ENCODE measurements at regions not wholly inside any gene's neighbourhood (a gene's known extent, or its start where the extent isn't known, plus 50 kb on each side); places are given as distances from the start of the nearest gene placed in this dataset.
A peak's percentile ranks its signal among the peaks of the same experiment; 100 is the strongest.
"Not testable (repeated sequence)": the region's sequence is repeated elsewhere in the genome, so short reads cannot be mapped to it uniquely, and the experiment has no call there.

DNA sequence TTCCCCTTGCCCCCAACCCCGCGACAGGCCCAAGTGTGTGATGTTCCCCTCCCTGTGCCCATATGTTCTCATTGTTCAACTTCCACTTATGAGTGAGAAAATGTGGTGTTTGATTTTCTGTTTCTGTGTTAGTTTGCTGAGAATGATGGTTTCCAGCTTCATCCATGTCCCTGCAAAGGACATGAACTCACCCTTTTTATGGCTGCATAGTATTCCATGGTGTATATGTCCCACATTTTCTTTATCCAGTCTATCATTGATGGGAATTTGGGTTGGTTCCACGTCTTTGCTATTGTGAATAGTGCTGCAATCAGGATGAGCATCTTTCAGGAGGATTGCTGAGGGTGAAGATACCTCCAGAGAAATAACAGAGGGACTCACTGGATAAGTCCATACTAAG, 91.3 kb upstream of the COG2 start:
- not testable (repeated sequence) for H3K9me3 Mint-ChIP-seq; H3K4me1 Mint-ChIP-seq; ATAC-seq (replicated peaks; ENCODE audit: extremely low read depth, poor library complexity, severe bottlenecking); H3K27ac Mint-ChIP-seq (ENCODE audit: low read depth); H3K4me3 Mint-ChIP-seq; DNase-seq (ENCODE audit: low spot score in 2 of 2); H3K36me3 Mint-ChIP-seq (ENCODE audit: insufficient read depth)
- H3K27me3 Mint-ChIP-seq = peaks cover 44% of the 10 kb centered on the region

DNA sequence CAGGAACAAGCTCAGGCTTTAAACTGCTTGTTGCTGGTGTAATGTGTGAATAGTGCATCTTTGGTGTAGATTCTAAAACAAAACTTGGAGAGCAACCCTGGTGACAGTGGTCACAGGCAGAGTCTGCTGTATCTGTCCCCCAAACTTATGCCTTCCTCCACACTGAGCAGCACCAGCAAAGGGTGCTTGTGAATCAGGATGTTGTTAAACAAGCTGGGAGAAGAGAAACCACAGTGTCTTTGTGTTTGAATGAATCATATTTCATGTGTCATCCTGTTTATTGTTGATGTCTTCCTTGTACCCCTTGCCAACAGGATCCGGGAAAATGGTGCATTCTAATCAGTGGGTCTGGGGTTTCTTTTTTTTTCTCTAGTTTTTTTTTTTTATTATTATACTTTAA, 91.9 kb upstream of the COG2 start:
- Mint-ChIP-seq H3K36me3 (ENCODE audit: insufficient read depth) (no peaks in the 10 kb centered on the region), H3K9me3 (no peaks in the 10 kb centered on the region), H3K27me3 (peaks cover 38% of the 10 kb centered on the region), H3K4me1 (no peaks in the 10 kb centered on the region), H3K4me3 (no peak overlapping the region), H3K27ac (ENCODE audit: low read depth) (no peak overlapping the region)
- no peak for DNase-seq (ENCODE audit: low spot score in 2 of 2)
- ATAC-seq (replicated peaks; ENCODE audit: extremely low read depth, poor library complexity, severe bottlenecking) = no peak

DNA sequence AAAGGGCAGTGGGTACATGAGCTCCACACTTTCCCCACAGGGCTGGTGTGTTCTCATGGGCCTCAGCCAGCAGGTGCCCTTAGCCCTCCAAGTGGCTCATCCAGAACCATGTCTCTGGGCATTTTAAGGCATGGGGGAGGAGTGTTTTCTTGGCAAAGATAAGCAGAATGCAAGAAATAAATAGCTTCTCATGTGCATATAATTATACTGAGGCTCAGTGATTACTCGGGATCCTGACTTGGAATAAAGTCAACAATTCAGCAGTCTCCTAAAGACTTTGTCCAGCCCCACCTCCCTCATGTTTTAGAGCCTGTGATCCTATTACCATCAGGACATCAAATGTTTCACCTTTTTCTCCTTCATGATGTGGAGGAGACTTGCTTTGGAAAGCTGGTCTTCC, 92.7 kb upstream of the COG2 start:
- no peaks in the 10 kb centered on the region for H3K36me3 Mint-ChIP-seq (ENCODE audit: insufficient read depth)
- H3K27me3 Mint-ChIP-seq = peaks cover 37% of the 10 kb centered on the region
- H3K4me3 Mint-ChIP-seq = no peak overlapping the region
- H3K4me1 Mint-ChIP-seq = no peaks in the 10 kb centered on the region
- H3K27ac Mint-ChIP-seq (ENCODE audit: low read depth) = no peak overlapping the region
- no peaks in the 10 kb centered on the region for H3K9me3 Mint-ChIP-seq
- no peak for ATAC-seq (replicated peaks; ENCODE audit: extremely low read depth, poor library complexity, severe bottlenecking)
- no peak for DNase-seq (ENCODE audit: low spot score in 2 of 2)

DNA sequence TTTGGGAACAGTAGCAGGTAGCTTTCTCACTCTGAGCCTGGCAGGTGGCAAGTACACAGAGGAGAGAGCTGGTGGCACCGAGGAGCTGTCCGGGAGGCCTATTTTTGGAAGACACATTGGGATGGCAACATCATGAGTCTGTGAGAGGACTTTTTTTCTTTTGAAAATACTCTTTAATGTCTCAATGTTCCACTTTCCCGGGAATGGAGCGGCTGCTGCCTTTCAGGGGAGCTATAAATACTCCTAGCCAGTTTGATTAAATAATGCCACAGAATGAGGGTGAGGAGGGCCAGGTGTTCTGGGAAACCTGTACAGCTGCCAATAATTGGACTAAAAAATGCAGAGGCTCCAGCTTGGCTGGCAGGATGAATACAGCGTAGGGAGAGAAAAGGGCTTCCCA, 93.3 kb upstream of the COG2 start:
- DNase-seq (ENCODE audit: low spot score in 2 of 2) (no peak), ATAC-seq (replicated peaks; ENCODE audit: extremely low read depth, poor library complexity, severe bottlenecking) (no peak)
- no peaks in the 10 kb centered on the region for H3K9me3 Mint-ChIP-seq
- H3K4me3 Mint-ChIP-seq = no peak overlapping the region
- H3K4me1 Mint-ChIP-seq = no peaks in the 10 kb centered on the region
- no peak overlapping the region for H3K27ac Mint-ChIP-seq (ENCODE audit: low read depth)
- no peaks in the 10 kb centered on the region for H3K36me3 Mint-ChIP-seq (ENCODE audit: insufficient read depth)
- H3K27me3 Mint-ChIP-seq = peaks cover 34% of the 10 kb centered on the region

DNA sequence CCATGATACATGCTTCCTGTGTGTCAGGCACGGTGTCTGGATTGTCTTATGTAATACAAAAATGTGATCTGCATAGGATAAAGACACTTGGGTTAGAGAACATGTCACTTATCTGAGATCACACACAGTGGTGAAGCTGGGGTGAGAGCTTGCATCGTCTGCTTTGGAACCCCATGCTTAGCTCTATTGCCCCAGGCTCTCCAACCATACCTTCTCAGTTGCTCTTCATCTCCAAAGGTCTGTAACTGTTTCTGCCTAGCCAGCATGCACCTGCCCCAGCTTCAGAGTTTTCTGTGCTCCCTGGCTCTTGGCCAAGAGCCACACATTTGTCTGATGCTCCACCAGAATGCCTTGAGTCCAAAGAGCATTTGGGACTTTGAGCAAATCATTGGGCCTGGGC, 93.9 kb upstream of the COG2 start:
- DNase-seq (ENCODE audit: low spot score in 2 of 2) (no peak), ATAC-seq (replicated peaks; ENCODE audit: extremely low read depth, poor library complexity, severe bottlenecking) (no peak)
- no peak overlapping the region for H3K27ac Mint-ChIP-seq (ENCODE audit: low read depth)
- no peaks in the 10 kb centered on the region for H3K9me3 Mint-ChIP-seq
- H3K36me3 Mint-ChIP-seq (ENCODE audit: insufficient read depth) = no peaks in the 10 kb centered on the region
- H3K4me3 Mint-ChIP-seq = no peak overlapping the region
- H3K27me3 Mint-ChIP-seq = peaks cover 28% of the 10 kb centered on the region
- no peaks in the 10 kb centered on the region for H3K4me1 Mint-ChIP-seq

DNA sequence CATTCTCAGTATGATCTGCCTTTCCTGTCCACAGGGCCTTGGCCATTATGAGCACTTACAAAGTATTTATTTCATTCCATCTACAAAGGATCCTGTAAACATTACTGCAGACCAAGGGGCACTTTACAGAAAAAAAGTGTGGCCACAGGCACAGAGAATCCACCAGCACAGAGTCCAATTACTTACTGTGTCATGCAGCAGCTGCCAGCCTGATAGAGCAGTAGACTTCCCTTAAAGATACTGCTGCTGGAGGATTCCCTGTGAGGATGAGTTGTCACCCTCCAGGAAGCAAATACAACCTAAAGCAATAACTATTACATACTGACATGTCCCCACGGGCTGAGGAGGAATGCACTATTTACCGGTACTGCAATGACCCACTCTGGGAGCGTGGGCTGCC, 97.1 kb upstream of the COG2 start:
- H3K36me3 Mint-ChIP-seq (ENCODE audit: insufficient read depth) = no peaks in the 10 kb centered on the region
- peaks cover 9% of the 10 kb centered on the region for H3K27me3 Mint-ChIP-seq
- H3K9me3 Mint-ChIP-seq = no peaks in the 10 kb centered on the region
- ATAC-seq (replicated peaks; ENCODE audit: extremely low read depth, poor library complexity, severe bottlenecking) = no peak
- H3K4me1 Mint-ChIP-seq = no peaks in the 10 kb centered on the region
- H3K27ac Mint-ChIP-seq (ENCODE audit: low read depth) = no peak overlapping the region
- no peak overlapping the region for H3K4me3 Mint-ChIP-seq
- no peak for DNase-seq (ENCODE audit: low spot score in 2 of 2)

DNA sequence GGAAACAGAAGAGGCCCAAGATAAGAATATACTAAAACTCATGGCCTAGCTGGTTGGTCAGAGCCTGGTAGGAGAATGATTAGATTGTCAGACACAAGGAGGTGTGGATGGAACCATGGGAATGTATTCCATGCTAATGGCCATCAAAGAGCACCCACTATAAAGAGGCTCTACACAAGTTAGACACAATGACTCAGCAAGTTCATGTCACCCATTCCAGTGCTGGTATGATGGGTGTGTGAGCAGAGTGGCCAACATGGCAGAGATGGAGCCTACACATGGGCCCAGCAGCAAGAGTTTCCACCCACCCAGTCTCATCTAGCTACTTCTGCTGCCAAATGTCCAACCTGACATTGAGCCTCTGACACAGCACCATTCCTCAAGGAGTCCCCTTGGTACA, 97.5 kb upstream of the COG2 start:
- Mint-ChIP-seq H3K9me3 (no peaks in the 10 kb centered on the region), H3K36me3 (ENCODE audit: insufficient read depth) (no peaks in the 10 kb centered on the region), H3K4me3 (no peak overlapping the region), H3K27me3 (peaks cover 10% of the 10 kb centered on the region), H3K4me1 (no peaks in the 10 kb centered on the region), H3K27ac (ENCODE audit: low read depth) (no peak overlapping the region)
- no peak for DNase-seq (ENCODE audit: low spot score in 2 of 2)
- no peak for ATAC-seq (replicated peaks; ENCODE audit: extremely low read depth, poor library complexity, severe bottlenecking)

DNA sequence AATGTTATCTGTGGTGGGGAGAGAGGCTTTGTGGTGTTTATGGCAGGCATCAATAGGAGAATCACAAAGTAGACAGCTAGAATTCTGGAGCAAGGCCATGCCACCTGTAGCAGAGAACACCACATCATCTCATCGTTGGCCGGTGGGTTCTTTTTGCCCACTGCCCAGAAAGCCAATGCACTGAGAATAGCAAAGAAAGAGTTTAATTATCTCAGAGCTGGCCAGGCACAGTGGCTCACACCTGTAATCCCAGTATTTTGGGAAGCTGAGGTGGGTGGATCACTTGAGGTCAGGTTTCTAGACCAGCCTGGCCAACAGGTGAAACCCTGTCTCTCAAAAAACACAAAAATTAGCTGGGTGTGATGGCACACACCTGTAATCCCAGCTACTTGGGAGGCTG, 99.2 kb upstream of the COG2 start:
- peaks cover 18% of the 10 kb centered on the region for H3K27me3 Mint-ChIP-seq
- no peaks in the 10 kb centered on the region for H3K4me1 Mint-ChIP-seq
- no peak overlapping the region for H3K4me3 Mint-ChIP-seq
- H3K36me3 Mint-ChIP-seq (ENCODE audit: insufficient read depth) = no peaks in the 10 kb centered on the region
- ATAC-seq (replicated peaks; ENCODE audit: extremely low read depth, poor library complexity, severe bottlenecking) (no peak), DNase-seq (ENCODE audit: low spot score in 2 of 2) (no peak)
- H3K27ac Mint-ChIP-seq (ENCODE audit: low read depth) = no peak overlapping the region
- H3K9me3 Mint-ChIP-seq = no peaks in the 10 kb centered on the region

DNA sequence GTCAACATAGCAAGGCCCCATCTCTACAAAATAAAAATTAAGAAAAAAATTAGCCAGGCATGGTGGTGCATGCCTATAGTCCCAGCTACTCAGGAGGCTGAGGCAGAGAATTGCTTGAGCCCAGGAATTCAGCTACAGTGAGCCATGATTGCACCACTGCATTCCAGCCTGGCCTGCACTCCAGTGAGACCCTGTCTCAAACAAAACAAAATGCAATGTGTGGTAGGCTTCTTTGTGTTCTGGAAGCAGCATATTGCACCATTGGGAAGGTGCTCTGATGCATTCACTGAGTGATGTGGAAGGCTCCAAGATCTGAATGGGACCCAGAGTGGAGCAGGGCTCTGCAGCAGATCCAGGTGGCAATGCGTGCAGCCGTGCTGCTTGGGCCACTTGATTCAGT, 99.6 kb upstream of the COG2 start:
- Mint-ChIP-seq H3K9me3 (no peaks in the 10 kb centered on the region), H3K4me1 (no peaks in the 10 kb centered on the region), H3K36me3 (ENCODE audit: insufficient read depth) (no peaks in the 10 kb centered on the region), H3K27me3 (peaks cover 22% of the 10 kb centered on the region), H3K27ac (ENCODE audit: low read depth) (no peak overlapping the region), H3K4me3 (no peak overlapping the region)
- DNase-seq (ENCODE audit: low spot score in 2 of 2) = no peak
- ATAC-seq (replicated peaks; ENCODE audit: extremely low read depth, poor library complexity, severe bottlenecking) = no peak

DNA sequence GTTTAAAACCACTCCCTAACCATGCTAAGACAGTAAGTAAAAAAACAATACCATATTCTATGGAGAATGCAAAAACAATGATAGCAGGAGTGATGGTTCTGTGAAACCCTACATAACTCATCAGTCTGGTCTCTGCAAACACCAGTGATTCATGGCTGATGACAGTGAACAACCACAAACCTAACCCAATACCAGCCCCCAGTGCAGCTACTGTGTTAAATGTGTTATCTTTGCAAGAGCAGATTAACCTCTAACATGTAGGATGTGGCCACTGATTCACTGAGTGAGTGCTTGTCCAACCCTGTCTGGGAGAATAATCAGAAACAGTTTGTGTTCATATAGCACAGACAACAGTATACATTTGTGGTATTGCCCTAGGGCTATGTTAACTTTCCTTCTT, 100.2 kb upstream of the COG2 start:
- no peaks in the 10 kb centered on the region for H3K9me3 Mint-ChIP-seq
- no peaks in the 10 kb centered on the region for H3K4me1 Mint-ChIP-seq
- ATAC-seq (replicated peaks; ENCODE audit: extremely low read depth, poor library complexity, severe bottlenecking) (peak; percentile 67), DNase-seq (ENCODE audit: low spot score in 2 of 2) (no peak)
- peaks cover 24% of the 10 kb centered on the region for H3K27me3 Mint-ChIP-seq
- no peak overlapping the region for H3K27ac Mint-ChIP-seq (ENCODE audit: low read depth)
- H3K4me3 Mint-ChIP-seq = no peak overlapping the region
- H3K36me3 Mint-ChIP-seq (ENCODE audit: insufficient read depth) = no peaks in the 10 kb centered on the region

DNA sequence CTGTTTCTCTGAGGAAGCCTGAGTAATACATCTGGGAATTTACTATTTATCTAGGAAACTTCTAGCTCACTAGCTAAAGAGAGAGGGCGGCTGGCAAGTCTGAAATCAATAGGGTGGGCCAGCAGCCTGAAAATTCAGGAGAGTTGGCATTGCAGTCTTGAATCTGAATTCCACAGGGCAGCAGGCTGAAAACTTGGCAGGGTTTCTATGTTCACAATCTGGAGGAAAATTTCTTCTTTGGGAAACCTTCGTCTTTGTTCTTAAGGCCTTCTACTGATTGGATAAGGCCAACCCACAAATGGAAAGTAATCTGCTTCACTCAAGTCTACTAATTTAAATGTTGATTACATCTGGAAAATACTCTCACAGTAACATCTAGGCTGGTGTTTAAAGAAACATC, 101.0 kb upstream of the COG2 start:
- Mint-ChIP-seq H3K27ac (ENCODE audit: low read depth) (no peak overlapping the region), H3K4me3 (no peak overlapping the region), H3K4me1 (no peaks in the 10 kb centered on the region), H3K27me3 (peaks cover 24% of the 10 kb centered on the region), H3K9me3 (no peaks in the 10 kb centered on the region), H3K36me3 (ENCODE audit: insufficient read depth) (no peaks in the 10 kb centered on the region)
- DNase-seq (ENCODE audit: low spot score in 2 of 2) (no peak), ATAC-seq (replicated peaks; ENCODE audit: extremely low read depth, poor library complexity, severe bottlenecking) (no peak)

DNA sequence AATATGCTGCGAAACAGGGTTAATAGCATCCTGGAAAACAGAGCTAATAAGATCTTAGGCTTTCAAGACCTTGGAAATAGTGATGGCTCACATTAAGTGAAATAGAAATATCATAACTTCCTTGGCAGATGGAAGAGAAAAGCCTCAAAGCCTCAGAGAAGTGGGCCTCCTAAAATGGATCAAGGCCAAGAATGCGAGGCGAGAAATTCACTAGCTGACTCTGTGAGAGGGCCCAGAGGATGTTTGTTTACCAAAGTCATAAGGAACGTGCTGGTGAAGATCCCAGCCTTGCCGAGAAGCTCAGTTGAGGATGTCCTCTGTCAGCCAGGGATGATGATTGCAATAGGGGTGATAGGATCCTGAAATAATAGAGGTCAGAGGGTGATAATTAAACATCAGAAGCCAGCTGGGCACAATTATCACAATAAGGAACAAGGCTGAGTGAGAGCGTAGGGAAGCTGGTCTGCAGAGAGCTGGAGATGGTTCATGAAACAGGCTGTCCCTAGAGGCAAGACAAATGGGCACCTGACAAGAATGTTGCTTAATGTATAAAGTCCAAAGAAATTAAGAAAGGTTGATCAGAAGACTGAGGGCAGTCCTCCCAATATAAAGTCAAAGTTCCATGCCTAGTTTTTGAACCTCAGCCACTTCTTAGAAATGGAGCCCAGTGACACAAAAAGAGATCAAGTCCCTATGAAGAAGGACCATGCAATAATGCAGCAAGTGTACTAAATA, 101.7 kb upstream of the COG2 start:
- DNase-seq (ENCODE audit: low spot score in 2 of 2) (no peak), ATAC-seq (replicated peaks; ENCODE audit: extremely low read depth, poor library complexity, severe bottlenecking) (no peak)
- H3K9me3 Mint-ChIP-seq = no peaks in the 10 kb centered on the region
- no peaks in the 10 kb centered on the region for H3K4me1 Mint-ChIP-seq
- H3K27me3 Mint-ChIP-seq = peaks cover 24% of the 10 kb centered on the region
- no peak overlapping the region for H3K4me3 Mint-ChIP-seq
- no peak overlapping the region for H3K27ac Mint-ChIP-seq (ENCODE audit: low read depth)
- H3K36me3 Mint-ChIP-seq (ENCODE audit: insufficient read depth) = no peaks in the 10 kb centered on the region

DNA sequence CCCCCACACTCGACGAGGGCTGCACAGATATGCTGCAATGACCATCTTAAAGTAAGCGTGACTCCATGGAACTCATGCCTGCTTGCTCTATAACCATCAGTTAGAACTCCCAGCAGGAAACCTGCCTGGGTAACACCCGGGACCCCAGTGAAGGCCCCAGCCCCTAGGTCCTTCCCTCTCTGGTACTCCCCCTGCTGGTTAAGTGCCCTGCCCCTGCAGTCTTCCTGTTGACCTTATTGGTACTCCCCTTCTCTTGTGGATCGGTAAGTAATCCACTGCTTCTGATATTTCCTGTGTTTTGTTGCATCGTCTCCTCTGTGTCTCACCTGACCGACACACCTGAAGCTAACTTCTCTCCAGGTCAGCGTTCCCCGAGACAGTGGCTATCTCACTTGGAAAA, 104.8 kb upstream of the COG2 start:
- DNase-seq (ENCODE audit: low spot score in 2 of 2) (no peak), ATAC-seq (replicated peaks; ENCODE audit: extremely low read depth, poor library complexity, severe bottlenecking) (no peak)
- Mint-ChIP-seq H3K27me3 (peaks cover 24% of the 10 kb centered on the region), H3K36me3 (ENCODE audit: insufficient read depth) (no peaks in the 10 kb centered on the region), H3K4me1 (no peaks in the 10 kb centered on the region), H3K4me3 (no peak overlapping the region), H3K9me3 (peaks cover 14% of the 10 kb centered on the region), H3K27ac (ENCODE audit: low read depth) (no peak overlapping the region)
